Breast epithelium (tissue), 3 donors: ENCODE measurements at regions not wholly inside any gene's neighbourhood (a gene's known extent, or its start where the extent isn't known, plus 50 kb on each side); places are given as distances from the start of the nearest gene placed in this dataset.

Experiments used
- POLR2A ChIP-seq: fragments of 450-650 bp; IDR thresholded peaks from one replicate; pipeline ENCODE4 v1.6.1; 2016; ENCODE audit warnings: antibody characterized with exemption, mild to moderate bottlenecking, moderate library complexity
- POLR2AphosphoS5 ChIP-seq, 3 donors: sonication (generic); formaldehyde crosslinking; IDR thresholded peaks; one replicate each; pipeline ENCODE4 v1.6.1; 2017; ENCODE audit warnings: antibody characterized with exemption in 3 of 3
- TF ChIP-seq, protein P1 (sequence below), 3 donors: fragments of 450-650 bp; IDR thresholded peaks; one replicate each; pipeline ENCODE4 v1.5.1; 2016 to 2017; ENCODE audit warnings: antibody characterized with exemption in 3 of 3, mild to moderate bottlenecking in 3 of 3, moderate library complexity in 3 of 3

DNA sequence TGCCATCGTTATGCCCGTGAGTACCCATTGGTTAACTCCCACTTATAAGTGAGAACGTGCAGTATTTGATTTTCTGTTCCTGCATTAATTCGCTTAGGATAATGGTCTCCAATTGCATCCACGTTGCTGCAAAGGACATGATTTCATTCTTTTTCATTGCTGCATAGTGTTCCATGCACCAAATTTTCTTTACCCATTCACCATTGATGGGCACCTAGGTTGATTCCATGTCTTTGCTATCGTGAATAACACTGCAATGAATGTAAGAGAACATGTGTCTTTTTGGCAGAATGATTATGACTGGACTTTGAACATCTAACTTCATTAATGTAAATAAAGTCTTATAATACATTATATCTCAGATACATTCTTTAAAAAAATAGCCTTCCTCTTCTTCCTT lies 169.6 kb upstream of the CDIN1 start:
- TF ChIP-seq, protein P1, sequence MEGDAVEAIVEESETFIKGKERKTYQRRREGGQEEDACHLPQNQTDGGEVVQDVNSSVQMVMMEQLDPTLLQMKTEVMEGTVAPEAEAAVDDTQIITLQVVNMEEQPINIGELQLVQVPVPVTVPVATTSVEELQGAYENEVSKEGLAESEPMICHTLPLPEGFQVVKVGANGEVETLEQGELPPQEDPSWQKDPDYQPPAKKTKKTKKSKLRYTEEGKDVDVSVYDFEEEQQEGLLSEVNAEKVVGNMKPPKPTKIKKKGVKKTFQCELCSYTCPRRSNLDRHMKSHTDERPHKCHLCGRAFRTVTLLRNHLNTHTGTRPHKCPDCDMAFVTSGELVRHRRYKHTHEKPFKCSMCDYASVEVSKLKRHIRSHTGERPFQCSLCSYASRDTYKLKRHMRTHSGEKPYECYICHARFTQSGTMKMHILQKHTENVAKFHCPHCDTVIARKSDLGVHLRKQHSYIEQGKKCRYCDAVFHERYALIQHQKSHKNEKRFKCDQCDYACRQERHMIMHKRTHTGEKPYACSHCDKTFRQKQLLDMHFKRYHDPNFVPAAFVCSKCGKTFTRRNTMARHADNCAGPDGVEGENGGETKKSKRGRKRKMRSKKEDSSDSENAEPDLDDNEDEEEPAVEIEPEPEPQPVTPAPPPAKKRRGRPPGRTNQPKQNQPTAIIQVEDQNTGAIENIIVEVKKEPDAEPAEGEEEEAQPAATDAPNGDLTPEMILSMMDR (IDR thresholded peaks at IDR 0.05): no peak
- no peak for TF ChIP-seq POLR2A
- TF ChIP-seq POLR2AphosphoS5 (IDR thresholded peaks at IDR 0.05): no peak
